ENCODE measurements at regions not wholly inside any gene's neighbourhood (a gene's known extent, or its start where the extent isn't known, plus 50 kb on each side); places are given as distances from the start of the nearest gene placed in this dataset.

GRCh38 chr16:7077636-7078035 lies 255.0 kb upstream of the RBFOX1 start:
- DNase-seq (no peak), ATAC-seq (ENCODE audit: low read depth) (no peak)
- Histone ChIP-seq H3K79me1 (ENCODE audit: low read depth in 1 of 2, low read length in 2 of 2) (no peaks in the 10 kb centered on the region), H3K4me3 (ENCODE audit: insufficient read depth, low read depth, low read length) (no peak overlapping the region), H3K23ac (ENCODE audit: low read depth, low read length) (no peak overlapping the region), H3K4ac (ENCODE audit: low read depth, low read length) (no peak overlapping the region), H3K27me3 (ENCODE audit: control insufficient read depth, insufficient read depth, low read length) (no peaks in the 10 kb centered on the region), H3K18ac (ENCODE audit: low read depth, low read length) (no peak overlapping the region), H2BK15ac (ENCODE audit: low read depth, low read length) (no peak overlapping the region), H3K9me1 (ENCODE audit: insufficient read depth, low read length) (no peaks in the 10 kb centered on the region), H3K36me3 (ENCODE audit: control insufficient read depth, insufficient read depth, low read length) (no peaks in the 10 kb centered on the region), H3K56ac (ENCODE audit: extremely low read depth, insufficient read depth, low read length) (no peak overlapping the region), H3K9me3 (ENCODE audit: control insufficient read depth, insufficient read depth, low read length) (peaks cover 8% of the 10 kb centered on the region; the same call in 1 of the 2 replicates), H2AK5ac (ENCODE audit: low read depth, low read length) (no peak overlapping the region), H4K20me1 (ENCODE audit: insufficient read depth, low read length) (no peaks in the 10 kb centered on the region), H3K27ac (ENCODE audit: insufficient read depth, low read length) (no peak overlapping the region), H4K8ac (ENCODE audit: low read depth in 2 of 2, low read length in 2 of 2) (no peak overlapping the region), H4K5ac (ENCODE audit: low read depth, low read length) (no peak overlapping the region), H2AK9ac (replicated peaks; ENCODE audit: low read depth, low read length, poor library complexity) (no peak overlapping the region), H2AFZ (replicated peaks; ENCODE audit: low read length, poor library complexity) (no peak overlapping the region), H3K9ac (ENCODE audit: low read depth, low read length) (no peak overlapping the region), H2BK20ac (ENCODE audit: low read depth, low read length) (no peak overlapping the region), H2BK5ac (ENCODE audit: low read depth, low read length, poor library complexity, severe bottlenecking) (no peak overlapping the region), H3K4me2 (ENCODE audit: low read depth, low read length) (no peak overlapping the region), H3K4me1 (ENCODE audit: control insufficient read depth, insufficient read depth, low read length) (no peaks in the 10 kb centered on the region), H2BK120ac (ENCODE audit: low read depth, low read length) (no peak overlapping the region), H3K14ac (replicated peaks; ENCODE audit: low read depth, low read length) (no peak overlapping the region), H4K91ac (ENCODE audit: insufficient read depth, low read depth, low read length) (no peak overlapping the region)
- in situ Hi-C loops (cut with MboI; ENCODE audit: low sequenced_read_pairs), result no loop called here
- BruUV-seq (replicated peaks), result no TSS peak
- CTCF ChIA-PET, result no interaction called here
- intact Hi-C loops (cut with micrococcal nuclease), result loop anchor here (2.0 kb wide), 1 partner anchor 49 kb away; no protein-coding TSS in a partner anchor
- POLR2A ChIA-PET (ENCODE audit: unreplicated experiment), result no interaction called here
- WGBS, 2 experiments (ENCODE audit: extremely low coverage in 2 of 2, insufficient read length in 1 of 2), result no CpG with 5 or more reads among the region's 4 CpGs
- TF ChIP-seq CHD1 (IDR thresholded peaks at IDR 0.05; ENCODE audit: low read depth, low read length), result no peak
- no peak for TF ChIP-seq USF2 (IDR thresholded peaks at IDR 0.05; ENCODE audit: low read depth, low read length)
- no peak for TF ChIP-seq NFE2L2 (IDR thresholded peaks at IDR 0.05; ENCODE audit: low read depth, low read length)
- dilution Hi-C loops (cut with HindIII; ENCODE audit: low sequenced_read_pairs, unreplicated experiment), result no loop called here
